HEK293 (cell line): ENCODE measurements at regions not wholly inside any gene's neighbourhood (a gene's known extent, or its start where the extent isn't known, plus 50 kb on each side); places are given as distances from the start of the nearest gene placed in this dataset.

Source experiments
- KLF17 ChIP-seq: fragments of 450-650 bp; formaldehyde crosslinking; IDR thresholded peaks from 2 replicates; pipeline ENCODE4 v1.5.1; 2016; ENCODE audit warnings: missing biosample characterization, missing genetic modification characterization
- MEIS1 ChIP-seq: sonication (generic); formaldehyde crosslinking; IDR thresholded peaks from 2 replicates; pipeline ENCODE4 v1.8.1; 2022; ENCODE audit warnings: missing genetic modification reagents, mild to moderate bottlenecking, borderline replicate concordance
- ZNF121 ChIP-seq: fragments of 450-650 bp; formaldehyde crosslinking; IDR thresholded peaks from 2 replicates; pipeline ENCODE4 v1.5.1; 2016; ENCODE audit warnings: missing biosample characterization, missing genetic modification characterization
- ZNF311 ChIP-seq: fragments of 450-650 bp; formaldehyde crosslinking; IDR thresholded peaks from 2 replicates; pipeline ENCODE4 v1.5.1; 2017; ENCODE audit warnings: missing biosample characterization, missing genetic modification characterization, borderline replicate concordance
- ZNF354C ChIP-seq: fragments of 450-650 bp; formaldehyde crosslinking; IDR thresholded peaks from 2 replicates; pipeline ENCODE4 v1.5.1; 2016; ENCODE audit warnings: missing biosample characterization, missing genetic modification characterization, low read depth, borderline replicate concordance

GRCh38 chr11:70586261-70587074 lies 188.1 kb downstream of the CTTN start:
- TF ChIP-seq ZNF311 (tag by site-specific recombination), result no peak
- TF ChIP-seq ZNF121 (tag by site-specific recombination), result no peak
- no peak for TF ChIP-seq KLF17 (tag by site-specific recombination)
- no peak for TF ChIP-seq ZNF354C (tag by site-specific recombination)
- no peak for TF ChIP-seq MEIS1 (CRISPR knock-in tag)
